GM12875 (cell line): ENCODE measurements at regions not wholly inside any gene's neighbourhood (a gene's known extent, or its start where the extent isn't known, plus 50 kb on each side); places are given as distances from the start of the nearest gene placed in this dataset.

ENCODE experiments used
- H3K4me3 ChIP-seq: one replicate; pipeline ENCODE4 v1.5.1; 2011; ENCODE audit warnings: low read depth, low read length, control low read depth
- CTCF ChIP-seq: IDR thresholded peaks from 2 replicates; pipeline ENCODE4 v1.5.1; 2011; ENCODE audit warnings: low read depth, mild to moderate bottlenecking, control low read depth, inconsistent platforms, low read length, moderate library complexity, borderline replicate concordance; ENCODE audit not compliant: insufficient read depth

GRCh38 chr4:18394656-18395055 is 373.1 kb upstream of the LCORL start:
- H3K4me3 ChIP-seq = no peak overlapping the region
- TF ChIP-seq CTCF = no peak

- no peak overlapping the region for H3K4me3 ChIP-seq
- TF ChIP-seq CTCF = no peak
Observed at GRCh38 chr4:18391354-18391728, 369.8 kb upstream of the LCORL start.

GRCh38 chr4:18390655-18391353 is 369.2 kb upstream of the LCORL start:
- TF ChIP-seq CTCF = no peak
- H3K4me3 ChIP-seq = no peak overlapping the region

- no peak for TF ChIP-seq CTCF
- no peak overlapping the region for H3K4me3 ChIP-seq
Observed at GRCh38 chr4:18389115-18389514, 367.6 kb upstream of the LCORL start.

GRCh38 chr4:18388039-18388438 is 366.5 kb upstream of the LCORL start:
- H3K4me3 ChIP-seq = no peak overlapping the region
- TF ChIP-seq CTCF = no peak

GRCh38 chr4:18381186-18381585 is 359.6 kb upstream of the LCORL start:
- TF ChIP-seq CTCF = no peak

GRCh38 chr4:18369561-18369960 is 348.0 kb upstream of the LCORL start:
- H3K4me3 ChIP-seq = no peak overlapping the region
- TF ChIP-seq CTCF = no peak

More at GRCh38 chr4:18381186-18381585, 359.6 kb upstream of the LCORL start:
- no peak overlapping the region for H3K4me3 ChIP-seq
